GM13976 (cell line): ENCODE measurements at regions not wholly inside any gene's neighbourhood (a gene's known extent, or its start where the extent isn't known, plus 50 kb on each side); places are given as distances from the start of the nearest gene placed in this dataset.

ENCODE experiments used
- DNase-seq: peaks from one replicate; pipeline ENCODE4 v3.0.0; 2012; ENCODE audit warnings: low spot score
- in situ Hi-C: fragments of 300-500 bp; cut with MboI; formaldehyde crosslinking; loops from one replicate; pipeline ENCODE4 v1.12.0; 2022; ENCODE audit warnings: low sequenced_read_pairs, mixed read lengths, inconsistent platforms; ENCODE audit not compliant: unreplicated experiment
- TF ChIP-seq, protein P1 (sequence below): IDR thresholded peaks from 2 replicates; pipeline ENCODE4 v1.5.1; 2012; ENCODE audit warnings: borderline replicate concordance, mild to moderate bottlenecking; ENCODE audit not compliant: insufficient read depth; ENCODE audit errors: extremely low read depth, missing control alignments, control extremely low read depth

GRCh38 chr16:11482946-11483748 lies 103.6 kb downstream of the LITAF start:
- in situ Hi-C loops, result no loop called here
- TF ChIP-seq, protein P1, sequence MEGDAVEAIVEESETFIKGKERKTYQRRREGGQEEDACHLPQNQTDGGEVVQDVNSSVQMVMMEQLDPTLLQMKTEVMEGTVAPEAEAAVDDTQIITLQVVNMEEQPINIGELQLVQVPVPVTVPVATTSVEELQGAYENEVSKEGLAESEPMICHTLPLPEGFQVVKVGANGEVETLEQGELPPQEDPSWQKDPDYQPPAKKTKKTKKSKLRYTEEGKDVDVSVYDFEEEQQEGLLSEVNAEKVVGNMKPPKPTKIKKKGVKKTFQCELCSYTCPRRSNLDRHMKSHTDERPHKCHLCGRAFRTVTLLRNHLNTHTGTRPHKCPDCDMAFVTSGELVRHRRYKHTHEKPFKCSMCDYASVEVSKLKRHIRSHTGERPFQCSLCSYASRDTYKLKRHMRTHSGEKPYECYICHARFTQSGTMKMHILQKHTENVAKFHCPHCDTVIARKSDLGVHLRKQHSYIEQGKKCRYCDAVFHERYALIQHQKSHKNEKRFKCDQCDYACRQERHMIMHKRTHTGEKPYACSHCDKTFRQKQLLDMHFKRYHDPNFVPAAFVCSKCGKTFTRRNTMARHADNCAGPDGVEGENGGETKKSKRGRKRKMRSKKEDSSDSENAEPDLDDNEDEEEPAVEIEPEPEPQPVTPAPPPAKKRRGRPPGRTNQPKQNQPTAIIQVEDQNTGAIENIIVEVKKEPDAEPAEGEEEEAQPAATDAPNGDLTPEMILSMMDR, result no peak
- DNase-seq, result no peak

- in situ Hi-C loops, result no loop called here
- no peak for DNase-seq
- TF ChIP-seq, protein P1, result no peak
Measured at GRCh38 chr16:11484691-11485258, 101.9 kb downstream of the LITAF start.

DNA sequence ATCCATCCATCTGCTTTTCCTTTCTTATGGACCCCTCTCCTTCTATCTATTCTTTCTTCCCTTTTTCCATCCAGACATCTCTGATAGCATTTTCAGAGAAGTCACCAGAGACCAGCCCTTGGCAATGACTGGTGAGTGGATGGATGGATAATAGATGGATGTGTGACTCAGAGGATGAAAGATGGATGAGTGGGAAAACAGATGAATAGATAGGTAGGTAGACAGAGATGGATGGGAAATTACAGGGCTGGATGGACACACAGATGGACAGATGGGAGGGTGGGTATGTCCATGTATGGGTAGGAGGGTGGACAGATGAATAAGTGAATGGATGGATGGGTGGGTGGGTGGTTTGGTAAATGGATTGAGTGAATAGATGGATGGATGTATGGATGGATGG lies 101.0 kb downstream of the LITAF start:
- in situ Hi-C loops, result no loop called here
- TF ChIP-seq, protein P1, result no peak
- DNase-seq, result no peak

GRCh38 chr16:11487289-11487688 lies 99.4 kb downstream of the LITAF start:
- no peak for DNase-seq
- TF ChIP-seq, protein P1, result no peak
- in situ Hi-C loops, result no loop called here

DNA sequence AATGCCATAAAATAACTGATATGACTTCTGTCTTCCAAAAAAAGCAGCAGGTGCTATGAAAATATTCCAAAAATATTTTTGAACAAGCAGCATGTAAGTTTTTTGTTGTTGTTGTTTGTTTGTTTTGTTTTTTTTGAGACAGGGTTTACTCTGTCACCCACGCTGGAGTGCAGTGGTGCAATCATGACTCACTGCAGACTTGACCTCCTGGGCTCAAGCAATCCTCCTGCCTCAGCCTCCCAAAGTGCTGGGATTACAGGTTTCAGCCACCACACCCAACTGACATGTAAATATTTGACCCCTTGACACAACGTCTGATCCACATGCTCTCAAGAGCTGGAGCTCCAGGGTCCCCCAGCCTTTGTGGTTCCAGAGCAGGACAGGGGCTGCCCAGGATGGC lies 98.4 kb downstream of the LITAF start:
- TF ChIP-seq, protein P1, result no peak
- no peak for DNase-seq
- in situ Hi-C loops, result no loop called here

DNA sequence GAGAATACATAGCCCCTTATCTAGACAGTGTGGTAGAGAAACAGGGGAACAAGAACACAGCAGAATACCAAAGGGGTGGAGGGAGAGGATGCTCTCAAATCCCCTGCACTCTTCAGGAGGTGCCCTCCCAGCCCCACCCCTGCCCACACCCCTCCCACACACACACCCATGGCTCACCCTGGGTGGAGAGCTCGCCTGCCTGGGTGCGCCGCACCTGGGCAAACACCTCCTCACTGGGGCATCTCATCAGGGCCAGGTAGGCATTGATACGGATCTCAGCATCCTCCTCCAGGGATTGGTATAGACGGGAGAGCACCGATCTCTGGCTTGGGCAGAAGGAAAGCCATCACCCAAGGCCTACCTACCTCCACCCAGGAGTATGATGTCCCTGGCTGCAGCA lies 95.2 kb downstream of the LITAF start:
- TF ChIP-seq, protein P1, result no peak
- DNase-seq, result no peak
- in situ Hi-C loops, result no loop called here
